Fibroblast of lung (primary cell): ENCODE measurements at regions not wholly inside any gene's neighbourhood (a gene's known extent, or its start where the extent isn't known, plus 50 kb on each side); places are given as distances from the start of the nearest gene placed in this dataset.

ENCODE experiments used
- EZH2 ChIP-seq: IDR thresholded peaks from 2 replicates; pipeline ENCODE4 v1.5.1; 2012; ENCODE audit warnings: low read length, control low read depth, mild to moderate bottlenecking; ENCODE audit errors: missing control alignments
- TF ChIP-seq, protein P1 (sequence below), 2 donors: IDR thresholded peaks in 1 of 2; conservative IDR thresholded peaks in 1 of 2; 1 replicate in 1 of 2; 2 replicates in 1 of 2; pipeline ENCODE4 v1.5.1; 2011 to 2012; ENCODE audit warnings: low read length in 2 of 2, control low read depth in 1 of 2, inconsistent platforms in 1 of 2, low read depth in 1 of 2, mild to moderate bottlenecking in 1 of 2

- TF ChIP-seq, protein P1, sequence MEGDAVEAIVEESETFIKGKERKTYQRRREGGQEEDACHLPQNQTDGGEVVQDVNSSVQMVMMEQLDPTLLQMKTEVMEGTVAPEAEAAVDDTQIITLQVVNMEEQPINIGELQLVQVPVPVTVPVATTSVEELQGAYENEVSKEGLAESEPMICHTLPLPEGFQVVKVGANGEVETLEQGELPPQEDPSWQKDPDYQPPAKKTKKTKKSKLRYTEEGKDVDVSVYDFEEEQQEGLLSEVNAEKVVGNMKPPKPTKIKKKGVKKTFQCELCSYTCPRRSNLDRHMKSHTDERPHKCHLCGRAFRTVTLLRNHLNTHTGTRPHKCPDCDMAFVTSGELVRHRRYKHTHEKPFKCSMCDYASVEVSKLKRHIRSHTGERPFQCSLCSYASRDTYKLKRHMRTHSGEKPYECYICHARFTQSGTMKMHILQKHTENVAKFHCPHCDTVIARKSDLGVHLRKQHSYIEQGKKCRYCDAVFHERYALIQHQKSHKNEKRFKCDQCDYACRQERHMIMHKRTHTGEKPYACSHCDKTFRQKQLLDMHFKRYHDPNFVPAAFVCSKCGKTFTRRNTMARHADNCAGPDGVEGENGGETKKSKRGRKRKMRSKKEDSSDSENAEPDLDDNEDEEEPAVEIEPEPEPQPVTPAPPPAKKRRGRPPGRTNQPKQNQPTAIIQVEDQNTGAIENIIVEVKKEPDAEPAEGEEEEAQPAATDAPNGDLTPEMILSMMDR (conservative IDR thresholded peaks at IDR 0.05 in 1 of 2, IDR thresholded peaks at IDR 0.05 in 1 of 2; ENCODE audit: low read depth in 1 of 2, low read length in 2 of 2), result no peak
- TF ChIP-seq EZH2, result no peak
Measured at GRCh38 chr20:56843386-56843785, 214.3 kb downstream of the TFAP2C start.
